Stimulated activated CD4-positive, alpha-beta T cell treated with anti-CD3 and anti-CD28 coated beads, Interleukin-12 subunit alpha, Interleukin-12 subunit beta, amount 100 ng/mL, for 24 hours (primary cell): ENCODE measurements at regions not wholly inside any gene's neighbourhood (a gene's known extent, or its start where the extent isn't known, plus 50 kb on each side); places are given as distances from the start of the nearest gene placed in this dataset.
A peak's percentile ranks its signal among the peaks of the same experiment; 100 is the strongest.

Experiments used
- DNase-seq, 2 experiments: peaks; one replicate each; pipeline ENCODE4 v3.0.0-alpha.2; 2020; ENCODE audit warnings: low read depth in 2 of 2

DNA sequence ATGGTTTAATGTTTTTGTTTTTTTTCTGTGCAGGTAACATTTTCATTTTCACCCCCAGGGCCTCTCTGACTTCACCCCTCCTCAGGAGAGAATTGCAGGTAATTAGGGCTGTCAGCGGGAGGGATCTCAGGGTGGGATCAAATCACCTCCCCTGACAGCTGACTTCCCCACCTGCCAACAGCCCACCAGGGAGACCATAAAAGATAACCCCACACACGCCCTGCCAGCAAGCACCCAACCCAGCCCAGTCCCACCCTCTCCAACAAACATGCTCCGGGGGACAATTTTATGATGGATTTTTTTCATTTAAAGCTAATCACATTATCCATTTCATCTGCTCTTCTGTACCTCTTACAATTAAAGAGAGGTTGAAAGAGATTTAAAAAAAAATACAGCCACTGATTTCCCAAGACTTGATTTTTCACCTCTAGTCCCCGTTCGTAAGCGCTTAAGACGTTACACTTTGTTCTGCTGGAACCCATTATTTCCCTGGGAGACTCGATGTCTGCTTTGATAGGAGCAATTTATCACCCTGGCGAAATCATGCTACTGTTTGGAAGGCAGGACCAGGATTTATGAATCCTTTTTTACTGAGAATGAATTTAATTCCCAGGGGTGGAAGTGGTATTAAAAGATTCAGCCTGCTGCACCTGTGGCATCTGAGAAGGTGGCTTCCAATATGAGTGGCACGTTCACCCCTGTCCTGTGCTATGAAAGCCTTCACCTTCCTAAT, 232.9 kb upstream of the ID2 start:
- no peak for DNase-seq

DNA sequence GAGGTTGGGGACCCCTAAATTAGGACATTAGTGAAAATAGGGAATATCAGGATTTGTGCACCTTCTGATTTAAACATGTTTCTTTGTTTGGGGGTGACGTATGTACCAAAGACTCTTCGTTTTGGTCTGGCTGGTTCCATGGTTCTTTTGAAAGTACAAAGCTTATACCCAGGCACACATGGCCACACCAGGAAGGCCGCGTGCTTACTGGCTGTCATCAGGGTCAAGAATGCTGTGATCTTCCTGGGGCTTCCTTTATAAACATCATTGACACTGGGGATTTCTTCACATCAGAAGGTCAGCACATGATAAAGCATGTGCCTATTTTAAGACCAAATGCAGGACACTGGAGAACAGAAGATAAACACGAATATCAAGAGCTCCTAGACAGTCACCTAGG, 230.6 kb upstream of the ID2 start:
- no peak for DNase-seq

DNA sequence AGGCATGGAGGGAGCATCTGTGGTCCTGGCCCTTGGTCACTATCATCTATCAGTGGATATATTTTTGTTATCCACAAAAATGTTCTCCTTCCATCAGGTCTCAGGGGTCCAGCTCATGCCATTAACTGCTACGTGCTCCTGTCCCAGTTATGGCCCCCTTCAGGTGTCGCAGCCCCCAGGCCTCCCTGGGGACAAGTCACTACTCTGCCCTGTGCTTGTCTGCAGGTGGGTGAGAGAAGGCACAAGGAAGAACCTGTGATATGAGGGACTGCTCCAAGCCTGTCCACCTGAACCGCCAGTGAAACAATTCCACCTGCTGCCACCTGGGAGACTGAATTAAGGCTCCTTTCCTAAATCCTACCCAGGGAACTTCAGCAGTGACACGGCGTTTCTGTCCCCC, 229.6 kb upstream of the ID2 start:
- no peak for DNase-seq

DNA sequence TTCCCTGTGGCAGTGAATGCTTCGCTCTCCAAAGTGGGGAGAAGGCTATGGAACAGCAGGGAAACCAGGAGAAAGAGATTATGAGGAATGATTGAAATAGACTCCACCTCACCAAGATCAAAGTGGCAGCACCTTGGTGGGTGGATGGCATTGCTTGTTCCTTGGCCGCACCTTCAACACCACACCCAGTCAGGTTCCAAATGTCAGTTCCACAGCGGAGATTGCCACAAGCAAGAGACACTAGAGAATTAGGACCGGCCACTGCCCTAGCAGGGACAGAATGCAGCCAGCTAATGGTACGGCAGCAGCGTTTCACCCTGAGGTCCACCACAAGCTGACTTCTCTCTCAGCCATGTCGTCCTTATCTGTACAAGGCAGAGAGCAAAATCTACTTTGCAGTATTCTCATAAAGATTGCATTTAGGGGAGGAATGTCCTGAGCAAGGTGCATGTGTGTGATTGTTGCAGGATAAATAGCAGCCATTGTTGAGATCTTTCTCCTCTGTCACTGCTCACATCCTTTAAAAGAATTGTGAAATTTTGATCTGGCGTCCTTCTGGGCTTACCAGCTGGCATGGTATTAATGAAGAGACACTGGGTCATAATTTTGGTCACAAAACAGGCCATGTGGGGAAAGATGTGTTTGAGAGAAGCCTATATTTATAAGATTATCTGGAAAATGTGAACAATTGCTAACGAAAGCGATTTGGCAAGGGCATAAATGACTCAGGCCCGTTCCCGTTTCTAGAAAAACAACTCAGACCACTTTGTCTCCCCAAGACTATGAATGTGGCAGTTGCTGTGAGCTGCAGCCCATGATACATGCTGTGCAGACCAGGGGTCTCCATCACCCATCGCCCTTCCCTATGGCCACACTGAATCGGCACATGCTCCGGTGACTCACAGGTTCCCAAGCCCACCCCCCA, 228.6 kb upstream of the ID2 start:
- no peak for DNase-seq

DNA sequence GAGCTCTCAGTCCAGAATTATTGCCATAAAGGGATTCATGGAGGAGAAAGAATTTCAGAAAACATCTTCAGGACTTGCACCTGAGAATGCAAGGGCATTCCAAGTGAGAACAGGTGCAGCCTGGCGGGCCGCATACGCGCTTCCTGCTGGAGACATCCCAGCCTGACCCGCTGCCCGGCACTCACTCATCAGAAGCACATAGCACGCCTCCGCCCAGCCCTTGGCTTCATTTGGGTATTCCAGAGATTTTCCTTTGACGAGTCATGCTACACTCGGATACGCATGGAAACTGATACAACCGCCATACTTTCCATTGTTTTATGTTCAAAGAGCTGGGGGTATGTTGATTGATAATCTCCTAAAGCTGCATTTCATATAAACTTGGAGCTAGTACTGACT, 228.0 kb upstream of the ID2 start:
- no peak for DNase-seq

DNA sequence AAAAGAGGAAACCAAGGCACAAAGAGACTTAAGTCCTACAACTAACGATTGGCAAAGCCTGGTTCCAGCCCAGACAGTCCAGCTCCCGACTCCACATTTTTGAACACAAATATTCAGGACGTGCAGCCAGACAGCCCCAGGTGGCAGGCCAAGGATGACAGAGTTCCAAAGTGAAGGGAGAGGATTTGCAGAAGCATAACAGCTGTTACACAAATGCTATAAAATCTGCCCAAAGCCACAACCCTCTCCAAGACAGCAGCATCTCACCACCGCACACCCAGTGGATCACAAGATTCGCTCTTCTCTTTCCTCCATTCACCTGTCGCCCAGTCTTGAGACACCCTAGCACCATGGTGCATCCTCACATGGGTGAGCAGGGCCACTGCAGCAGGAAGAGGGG, 227.1 kb upstream of the ID2 start:
- DNase-seq: no peak

DNA sequence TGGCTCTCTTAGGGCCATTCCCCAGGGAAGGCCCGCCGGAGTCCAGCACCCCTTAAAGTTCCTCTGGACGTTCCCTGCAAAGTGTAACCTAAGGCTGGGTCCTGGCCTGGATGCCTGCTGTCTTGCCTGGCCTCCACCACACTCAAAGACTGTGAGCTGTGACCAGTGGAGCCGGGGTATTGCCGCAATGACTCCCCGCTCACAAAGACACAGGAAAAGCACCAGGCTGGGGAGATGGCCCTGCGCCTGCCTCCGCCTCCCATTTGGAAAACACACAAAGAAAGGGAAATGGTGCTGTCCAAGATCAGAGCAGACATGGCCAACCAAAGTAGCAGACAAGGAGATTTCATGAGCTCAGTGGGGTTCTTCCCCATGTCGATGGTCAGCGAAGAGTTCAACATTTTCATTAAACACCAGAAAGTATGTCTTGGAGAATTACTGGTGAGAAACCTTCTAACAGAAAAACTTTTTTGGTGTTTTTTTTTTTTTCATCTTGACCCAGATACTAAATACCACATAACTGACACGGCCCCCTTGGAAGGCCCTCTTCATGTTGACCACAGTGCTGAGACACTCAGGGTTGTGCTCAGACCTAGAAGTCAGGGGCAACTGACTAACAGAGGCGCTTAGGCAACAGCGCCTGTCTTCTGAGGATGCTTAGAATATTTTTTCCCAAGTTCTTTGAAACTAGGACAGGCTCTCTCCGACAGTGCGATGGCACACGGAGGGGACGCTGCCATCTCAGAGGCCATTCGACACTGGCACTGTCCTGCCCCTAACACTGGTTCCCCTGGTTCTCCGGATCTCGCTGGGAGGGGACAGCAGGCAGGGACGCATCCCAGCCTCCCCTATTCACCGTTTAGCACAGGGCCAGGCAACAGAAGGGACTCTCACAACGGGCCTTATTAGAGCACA, 226.4 kb upstream of the ID2 start:
- no peak for DNase-seq

DNA sequence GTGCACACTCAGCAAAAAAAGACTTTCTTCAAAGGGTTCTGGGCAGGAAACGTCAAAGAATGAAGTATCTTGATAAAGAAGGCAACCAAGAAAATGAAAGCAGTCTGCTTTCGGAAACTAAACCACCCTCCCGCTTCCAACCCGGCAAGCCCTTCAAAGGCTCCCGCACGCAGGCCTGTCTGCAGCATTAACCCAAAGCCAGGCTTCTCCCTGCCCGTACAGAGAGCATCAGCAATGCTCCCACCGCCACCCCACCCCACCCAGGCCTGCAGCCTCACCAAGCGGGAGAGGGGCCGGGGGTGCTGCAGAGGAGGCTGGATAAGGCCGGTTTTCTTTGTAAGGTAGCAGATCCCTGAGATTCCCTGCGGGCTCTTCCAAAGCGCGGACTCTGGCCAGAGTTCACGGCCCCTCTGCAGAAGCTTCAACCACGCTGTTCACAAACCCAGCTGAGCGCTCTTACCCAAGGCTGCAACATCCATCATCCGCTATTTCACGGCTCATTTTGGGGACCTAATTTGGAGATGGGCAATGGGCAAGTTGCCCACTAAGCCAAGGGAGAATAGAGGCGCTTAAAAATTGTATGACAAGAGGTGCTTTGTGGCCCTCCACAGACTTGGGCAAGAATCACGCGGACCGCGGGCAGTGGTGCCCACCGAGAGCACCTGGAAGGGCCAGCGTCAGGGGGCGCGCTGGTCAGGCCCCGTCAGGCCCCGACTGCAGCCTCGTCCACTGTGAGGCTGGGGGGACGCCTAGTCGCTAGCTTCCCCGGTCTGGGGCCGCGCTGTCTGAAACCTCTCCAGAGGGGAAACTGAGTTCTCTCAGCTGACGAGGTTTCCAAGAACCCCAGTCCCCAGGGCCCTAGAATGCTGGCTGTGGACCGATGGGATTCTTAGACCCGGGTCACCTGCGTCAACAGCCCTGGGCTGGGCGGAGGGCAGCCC, 225.4 kb upstream of the ID2 start:
- DNase-seq: peak in 1 of 2 experiments; percentile 38

DNA sequence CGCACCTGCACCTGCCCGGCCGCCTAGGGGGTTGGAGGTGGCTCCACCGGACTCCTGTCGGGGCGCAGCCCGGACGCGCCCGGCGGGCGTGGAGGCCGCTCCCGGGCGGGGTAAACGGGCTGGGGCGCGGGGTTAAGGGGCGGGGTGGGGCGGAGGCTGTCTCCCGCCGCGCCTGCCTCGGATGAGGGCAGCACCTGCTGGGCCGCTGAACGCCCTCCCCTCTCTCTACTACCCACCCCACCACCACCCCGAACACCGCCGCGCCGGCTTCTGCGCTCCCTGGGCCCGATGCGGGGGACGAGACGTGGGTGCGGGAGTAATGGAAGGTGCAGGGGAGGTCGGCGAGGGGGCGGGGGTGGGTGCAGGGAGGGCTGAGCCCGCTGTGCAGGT, 224.8 kb upstream of the ID2 start:
- no peak for DNase-seq

DNA sequence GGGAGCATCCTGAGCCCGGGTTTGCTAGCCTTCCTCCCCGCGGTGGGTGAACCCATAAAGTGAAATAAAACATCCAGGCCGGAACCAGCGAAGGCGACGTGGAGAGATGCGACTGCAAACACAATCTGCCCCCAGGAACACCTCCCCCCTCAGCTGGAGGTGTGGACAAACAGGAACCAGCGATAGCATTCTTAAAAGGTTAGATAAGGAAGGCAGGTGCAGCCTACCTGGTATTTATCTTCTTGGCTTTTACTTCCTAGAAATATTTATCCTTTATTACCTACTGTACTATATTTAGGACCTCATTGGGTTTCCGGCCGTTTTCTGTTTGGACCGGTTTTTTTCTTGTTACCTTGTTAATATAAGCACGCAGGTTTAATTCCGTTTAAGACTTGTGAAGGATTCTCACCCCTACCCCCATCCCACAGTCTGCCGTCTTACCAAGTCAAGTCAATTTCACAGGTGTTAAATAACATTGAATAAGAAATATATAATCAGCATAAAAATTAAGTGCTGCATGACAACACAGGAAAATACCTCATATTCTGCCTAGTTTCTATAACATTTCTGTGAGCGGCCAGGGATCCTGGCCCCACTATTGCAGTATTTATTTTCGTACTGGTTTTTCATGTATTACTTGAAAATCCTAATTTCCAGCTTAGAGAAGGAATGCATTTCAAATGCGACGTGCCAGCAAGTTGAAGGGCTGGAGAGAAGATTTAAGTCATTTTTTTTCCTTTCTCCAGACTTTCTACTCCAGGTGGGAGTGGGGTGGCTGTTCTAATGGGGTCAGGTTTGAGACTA, 224.0 kb upstream of the ID2 start:
- DNase-seq: no peak

DNA sequence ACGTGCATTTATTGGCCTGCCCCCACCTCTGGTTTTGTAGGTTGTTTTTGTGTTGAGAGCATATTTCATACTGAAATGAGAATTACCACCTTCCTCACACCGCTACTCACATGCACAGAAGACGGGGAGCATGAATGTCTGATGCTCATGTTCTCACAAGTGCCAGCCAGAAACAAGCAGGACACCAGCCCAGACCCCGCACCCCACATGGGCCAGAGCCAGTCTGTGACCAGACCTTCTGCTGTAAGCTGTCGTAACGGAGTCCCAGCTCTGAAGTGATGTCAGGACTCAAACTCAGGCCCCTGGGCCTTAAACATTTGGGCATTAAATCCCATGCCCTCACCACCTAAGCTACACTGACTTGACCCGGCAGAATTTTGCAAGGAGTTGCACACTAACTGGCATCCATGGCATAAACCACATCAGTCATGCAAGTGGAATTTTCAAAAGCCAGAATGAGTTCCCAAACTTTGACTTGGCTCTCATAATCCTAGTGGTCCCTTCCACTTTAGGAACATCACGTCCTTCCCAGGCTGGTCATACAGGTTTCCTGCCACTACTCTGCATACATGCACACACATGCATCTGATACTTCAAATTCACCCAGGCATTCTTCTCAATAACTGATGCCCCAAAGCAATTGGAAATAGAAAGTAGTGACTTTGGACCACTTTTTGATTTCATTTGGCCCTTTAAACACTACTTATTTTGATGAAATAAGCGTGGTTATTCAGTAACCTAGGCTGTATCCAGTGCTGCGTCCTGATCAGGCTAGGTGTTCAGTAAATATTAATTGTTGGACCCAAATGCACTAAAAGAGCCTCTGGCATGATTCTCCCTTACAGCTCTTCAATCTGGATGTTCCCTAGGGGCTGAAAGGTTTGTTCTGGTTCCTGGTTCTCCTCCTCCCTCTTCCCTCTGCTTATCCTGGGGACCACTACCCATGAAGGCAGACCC, 223.1 kb upstream of the ID2 start:
- no peak for DNase-seq

DNA sequence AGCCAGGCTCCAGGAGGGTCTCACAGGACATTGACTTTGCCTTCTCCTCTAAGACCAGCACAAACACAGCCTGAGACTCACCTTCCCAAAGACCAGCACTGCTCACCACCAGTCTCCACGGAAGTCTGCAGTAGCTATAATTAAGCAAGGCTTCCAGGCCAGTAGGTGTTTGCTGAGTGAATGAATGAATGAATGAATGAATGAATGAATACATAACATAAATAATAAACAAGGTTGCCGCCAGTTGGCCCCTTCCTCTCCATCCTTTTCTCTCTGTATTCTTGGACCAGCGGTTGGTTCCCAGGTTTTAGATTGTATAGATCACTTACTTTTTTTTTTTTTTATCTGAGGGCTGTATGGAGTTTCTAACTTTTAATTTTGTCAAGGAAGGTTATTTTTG, 222.4 kb upstream of the ID2 start:
- no peak for DNase-seq

DNA sequence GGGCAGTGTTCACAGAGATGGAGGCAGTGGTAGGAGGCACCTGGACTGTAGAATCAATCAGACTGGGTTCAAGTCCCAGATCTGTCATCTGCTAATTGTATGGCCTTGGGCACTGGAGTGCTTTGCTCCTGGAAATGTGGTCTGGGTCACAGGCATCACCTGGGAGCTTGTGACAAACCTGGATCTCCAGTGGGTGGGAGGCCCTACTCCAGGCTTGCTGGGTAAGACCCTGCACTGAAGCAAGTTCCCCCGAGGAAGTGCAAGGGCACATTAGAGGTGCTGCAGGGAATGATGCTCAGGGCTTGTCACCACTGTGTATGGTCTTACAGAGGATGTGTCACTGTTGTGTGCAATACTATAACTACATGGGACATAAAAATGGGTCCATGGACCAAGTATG, 220.5 kb upstream of the ID2 start:
- DNase-seq: no peak

DNA sequence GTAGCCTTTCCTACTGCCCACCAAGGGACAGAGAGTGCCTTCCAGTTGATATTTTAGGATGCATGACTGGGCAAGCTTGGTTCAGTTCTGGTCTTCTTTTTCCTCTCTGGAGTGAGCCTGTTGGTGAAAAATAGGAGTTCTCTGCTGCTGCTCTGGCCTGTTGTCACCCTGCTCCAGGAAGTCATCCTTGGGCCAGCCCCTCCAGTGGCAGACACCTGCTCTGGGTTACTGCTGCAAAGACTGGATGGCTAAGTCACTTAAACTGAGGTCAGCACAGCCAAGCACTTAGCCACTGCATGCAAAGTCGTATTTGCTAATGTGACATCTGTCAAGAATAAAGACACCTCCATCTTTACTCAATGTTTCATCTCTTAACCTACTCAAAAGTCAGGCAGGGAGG, 219.6 kb upstream of the ID2 start:
- no peak for DNase-seq

DNA sequence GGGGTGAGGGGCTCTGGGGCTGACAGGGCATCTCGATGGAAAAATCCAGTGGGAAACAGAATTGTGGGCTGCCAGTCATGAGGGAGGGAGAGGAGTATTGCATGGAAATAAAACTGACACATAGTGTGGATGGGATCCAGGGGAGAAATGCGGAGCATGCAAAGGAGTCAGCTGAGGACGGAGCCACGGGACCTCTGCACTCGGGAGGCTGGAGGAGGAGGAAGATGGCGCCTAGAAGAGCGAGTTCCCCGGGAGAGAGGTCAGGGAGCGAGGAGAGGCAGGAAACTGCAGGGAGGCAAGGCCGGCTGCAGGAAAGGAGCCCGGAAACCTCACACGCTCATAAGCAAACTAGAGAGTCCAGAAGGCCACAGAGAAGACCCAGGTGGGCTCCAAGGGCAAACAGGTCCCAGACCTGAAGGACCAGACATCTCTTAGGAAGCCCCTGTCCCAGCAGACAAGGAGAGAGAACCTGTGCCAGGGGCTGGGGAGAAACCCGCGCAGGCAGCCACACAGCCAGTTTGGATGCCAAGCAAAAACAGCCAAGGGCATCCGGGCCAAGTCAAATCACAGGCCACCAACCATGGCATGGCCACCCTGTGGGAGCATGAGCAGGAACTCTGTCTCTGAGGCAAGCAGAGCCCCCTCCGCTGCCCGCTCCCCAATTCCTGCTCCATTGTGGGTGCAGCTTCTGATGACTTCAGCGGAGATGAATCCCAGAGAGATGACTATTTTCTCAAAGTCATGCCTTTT, 218.8 kb upstream of the ID2 start:
- DNase-seq: no peak

DNA sequence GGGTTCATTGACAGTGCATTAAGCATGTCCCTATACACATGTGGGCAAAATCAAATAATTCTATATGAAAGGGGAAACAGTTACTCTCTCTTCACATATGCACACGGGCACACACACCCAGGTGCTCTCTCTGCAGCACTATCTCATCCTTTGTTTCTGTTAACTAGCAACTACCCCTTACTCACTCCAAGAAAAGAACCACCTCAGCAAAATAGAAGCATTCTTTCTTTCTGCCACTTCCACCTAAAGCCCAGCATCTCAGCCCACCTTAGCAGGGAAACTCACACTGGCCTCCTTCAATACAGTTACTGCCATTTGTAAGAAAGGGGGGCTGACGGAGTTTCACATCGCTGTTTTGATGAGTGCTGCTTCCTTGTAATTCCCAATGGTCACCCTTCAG, 216.3 kb upstream of the ID2 start:
- no peak for DNase-seq

DNA sequence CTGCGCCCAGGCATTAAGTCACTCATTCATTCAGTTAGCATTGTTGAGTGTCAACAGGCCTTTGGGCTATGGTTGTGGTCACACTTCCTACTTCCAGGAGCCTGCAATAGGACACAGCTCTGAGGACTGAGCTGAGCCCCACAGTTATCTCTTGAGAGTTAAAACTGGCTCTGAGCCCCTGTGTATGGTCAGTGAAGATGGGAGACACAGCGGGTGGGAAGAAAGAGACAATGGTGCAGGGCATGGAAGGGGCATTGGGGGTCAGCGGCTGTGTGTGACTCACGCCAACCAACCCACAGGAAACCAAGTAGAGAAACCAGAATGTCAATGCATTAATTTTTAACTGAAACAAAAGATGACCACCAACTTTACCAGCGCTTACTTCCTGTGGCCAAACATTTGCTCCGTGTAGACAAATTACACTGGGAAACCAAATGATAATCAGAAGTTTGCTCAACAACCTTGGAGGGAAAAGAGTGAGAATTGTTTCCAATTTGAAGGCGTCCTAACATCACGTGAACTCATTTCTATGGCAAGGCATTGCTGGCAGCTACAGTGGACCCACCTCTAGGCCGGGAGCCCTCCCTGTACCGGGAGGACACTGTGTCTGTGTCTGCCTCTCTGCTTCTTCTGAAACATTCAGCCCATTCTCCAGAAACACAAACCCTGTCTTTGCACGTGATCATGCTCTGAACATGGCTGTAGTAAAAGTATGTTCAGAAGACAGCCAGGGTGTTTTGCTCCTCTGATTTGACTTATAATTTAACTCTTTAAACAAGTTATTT, 212.0 kb upstream of the ID2 start:
- DNase-seq: no peak
